HepG2 (cell line): ENCODE measurements at regions not wholly inside any gene's neighbourhood (a gene's known extent, or its start where the extent isn't known, plus 50 kb on each side); places are given as distances from the start of the nearest gene placed in this dataset.

Experiments used
- ATAC-seq: fragments of 200-7000 bp; cut with Tn5 transposase; 3 replicates; pipeline ENCODE4 v1.9.1; 2020; ENCODE audit warnings: mild to moderate bottlenecking, moderate library complexity
- BruUV-seq: library from RNA; stranded (reverse); fragments of 400-500 nt; replicated peaks from 2 replicates; lab custom pipeline; 2021; lab: Mats Ljungman, UMichigan
- CTCF ChIA-PET: fragments of 300-600 bp; formaldehyde crosslinking; extraction: SDS; loops from one replicate; lab custom pipeline; 2021; ENCODE audit warnings: low total read pairs, inconsistent platforms, low intra/inter-chr PET ratio; lab: Yijun Ruan, JAX
- POLR2A ChIA-PET: fragments of 350-600 bp; sonication (Branson Sonifier 250); formaldehyde crosslinking; loops from one replicate; lab custom pipeline; 2020; ENCODE audit warnings: antibody characterized with exemption, inconsistent platforms; lab: Yijun Ruan, JAX
- DNase-seq: peaks from one replicate; pipeline ENCODE4 v3.0.0-alpha.2; 2015; ENCODE audit warnings: low spot score
- FAIRE-seq: peaks from 3 replicates; lab custom pipeline; 2011; peaks lifted over from hg19 to GRCh38; lab: Jason Lieb, UNC
- H2AFZ ChIP-seq: one replicate; pipeline ENCODE4 v1.6.1; 2011; ENCODE audit warnings: low read length, inconsistent platforms
- H3K27ac ChIP-seq: fragments of 300-600 bp; 3 replicates; pipeline ENCODE4 v1.8.0; 2011; ENCODE audit warnings: mixed run types, mild to moderate bottlenecking, mixed read lengths, low read length, inconsistent platforms; ENCODE audit not compliant: insufficient read depth; ENCODE audit errors: extremely low read length
- H3K27me3 ChIP-seq, 2 experiments: fragments of 200-600 bp in 1 of 2; 2 replicates in 1 of 2; 3 replicates in 1 of 2; pipeline versions ENCODE4 v1.6.0 to v1.8.0; 2011; ENCODE audit warnings: low read length in 2 of 2, mild to moderate bottlenecking in 2 of 2, moderate library complexity in 2 of 2, inconsistent platforms in 1 of 2; ENCODE audit not compliant: insufficient read depth in 2 of 2, control insufficient read depth in 1 of 2
- H3K36me3 ChIP-seq, 2 experiments: fragments of 200-600 bp in 1 of 2; replicated peaks in 1 of 2; 2 replicates in 1 of 2; 3 replicates in 1 of 2; pipeline versions ENCODE4 v1.5.1 to v1.8.0; 2011; ENCODE audit warnings: low read length in 2 of 2, inconsistent platforms in 1 of 2; ENCODE audit not compliant: insufficient read depth in 2 of 2, control insufficient read depth in 1 of 2
- H3K4me1 ChIP-seq: 2 replicates; pipeline ENCODE4 v1.5.1; 2012; ENCODE audit warnings: low read length, inconsistent platforms; ENCODE audit not compliant: insufficient read depth
- H3K4me2 ChIP-seq: 2 replicates; pipeline ENCODE4 v1.6.0; 2011; ENCODE audit warnings: low read depth, low read length, inconsistent platforms
- H3K4me3 ChIP-seq, 3 experiments: fragments of 200-600 bp in 1 of 3; sonication (generic), shearing (Covaris generic) in 1 of 3; replicated peaks in 1 of 3; 2 replicates each; pipeline ENCODE4 v1.5.1; 2011 to 2016; ENCODE audit warnings: low read length in 3 of 3, inconsistent platforms in 2 of 3, low read depth in 2 of 3, mild to moderate bottlenecking in 2 of 3, control low read depth in 1 of 3, mixed read lengths in 1 of 3; ENCODE audit not compliant: insufficient read depth in 1 of 3
- H3K79me2 ChIP-seq: one replicate; pipeline ENCODE4 v1.6.1; 2011; ENCODE audit warnings: low read length, inconsistent platforms; ENCODE audit not compliant: insufficient read depth
- H3K9ac ChIP-seq: 2 replicates; pipeline ENCODE4 v1.6.0; 2011; ENCODE audit warnings: mild to moderate bottlenecking, low read depth, low read length, inconsistent platforms; ENCODE audit not compliant: insufficient read depth
- H3K9me3 ChIP-seq: 2 replicates; pipeline ENCODE4 v1.5.1; 2012; ENCODE audit warnings: mild to moderate bottlenecking, low read length
- H4K20me1 ChIP-seq: 2 replicates; pipeline ENCODE4 v1.6.0; 2011; ENCODE audit warnings: inconsistent platforms, mild to moderate bottlenecking, low read length, moderate library complexity; ENCODE audit not compliant: insufficient read depth
- ELF1 ChIP-seq: sonication (generic); formaldehyde crosslinking; IDR thresholded peaks from 2 replicates; pipeline ENCODE4 v1.4.0; 2020; ENCODE audit warnings: missing genetic modification reagents
- ETV6 ChIP-seq: sonication (generic); formaldehyde crosslinking; conservative IDR thresholded peaks from 2 replicates; pipeline ENCODE4 v1.4.0; 2020; ENCODE audit warnings: missing genetic modification reagents
- NAIF1 ChIP-seq: sonication (generic); formaldehyde crosslinking; IDR thresholded peaks from 2 replicates; pipeline ENCODE4 v1.5.0; 2020; ENCODE audit warnings: mild to moderate bottlenecking, missing genetic modification reagents, borderline replicate concordance
- NKX3-1 ChIP-seq: sonication (generic); formaldehyde crosslinking; IDR thresholded peaks from 2 replicates; pipeline ENCODE4 v1.5.0; 2020; ENCODE audit warnings: missing genetic modification reagents
- ZFX ChIP-seq: sonication (generic); formaldehyde crosslinking; IDR thresholded peaks from 2 replicates; pipeline ENCODE4 v1.4.0; 2020; ENCODE audit warnings: mild to moderate bottlenecking, low read depth, missing genetic modification reagents, moderate library complexity
- ZNF510 ChIP-seq: sonication (generic); formaldehyde crosslinking; IDR thresholded peaks from 2 replicates; pipeline ENCODE4 v1.4.0; 2020; ENCODE audit warnings: low read depth, mild to moderate bottlenecking, missing genetic modification reagents
- ZNF674 ChIP-seq: sonication (generic); formaldehyde crosslinking; IDR thresholded peaks from 2 replicates; pipeline ENCODE4 v1.5.0; 2020; ENCODE audit warnings: low read depth, mild to moderate bottlenecking, missing genetic modification reagents
- ZNF790 ChIP-seq: sonication (generic); formaldehyde crosslinking; IDR thresholded peaks from 2 replicates; pipeline ENCODE4 v1.8.0; 2022; ENCODE audit warnings: missing genetic modification reagents, mild to moderate bottlenecking, borderline replicate concordance
- whole genome bisulfite sequencing: methylation state at CpG from one replicate; pipeline ENCODE4 v1.1.6; 2017; ENCODE audit warnings: low lambda C conversion rate; 5-methylcytosine and 5-hydroxymethylcytosine counted together
- in situ Hi-C: cut with HindIII; loops from 2 replicates; pipeline ENCODE4 v1.10.0; 2017; ENCODE audit warnings: low pct_unique_long_range_greater_than_20kb; ENCODE audit not compliant: extremely low pct_ligation_motif_present
- intact Hi-C: fragments of 100-400 bp; cut with micrococcal nuclease; formaldehyde crosslinking; loops from one replicate; pipeline ENCODE4 v1.10.0; 2022; ENCODE audit not compliant: unreplicated experiment
- TF ChIP-seq, protein P1 (sequence below): sonication (generic); formaldehyde crosslinking; IDR thresholded peaks from 2 replicates; pipeline ENCODE4 v1.5.0; 2020; ENCODE audit warnings: mild to moderate bottlenecking, low read depth, missing genetic modification reagents, borderline replicate concordance
- TF ChIP-seq, protein P2 (sequence below): sonication (generic); formaldehyde crosslinking; IDR thresholded peaks from 2 replicates; pipeline ENCODE4 v1.5.0; 2020; ENCODE audit warnings: missing genetic modification reagents
- TF ChIP-seq, protein P3 (sequence below), 2 experiments: sonication (generic) in 1 of 2; formaldehyde crosslinking in 1 of 2; IDR thresholded peaks; 2 replicates each; pipeline versions ENCODE4 v1.4.0 to v1.6.1; 2018 to 2020; ENCODE audit warnings: missing genetic modification reagents in 2 of 2, borderline replicate concordance in 1 of 2, low read depth in 1 of 2, mild to moderate bottlenecking in 1 of 2, missing biosample characterization in 1 of 2

DNA sequence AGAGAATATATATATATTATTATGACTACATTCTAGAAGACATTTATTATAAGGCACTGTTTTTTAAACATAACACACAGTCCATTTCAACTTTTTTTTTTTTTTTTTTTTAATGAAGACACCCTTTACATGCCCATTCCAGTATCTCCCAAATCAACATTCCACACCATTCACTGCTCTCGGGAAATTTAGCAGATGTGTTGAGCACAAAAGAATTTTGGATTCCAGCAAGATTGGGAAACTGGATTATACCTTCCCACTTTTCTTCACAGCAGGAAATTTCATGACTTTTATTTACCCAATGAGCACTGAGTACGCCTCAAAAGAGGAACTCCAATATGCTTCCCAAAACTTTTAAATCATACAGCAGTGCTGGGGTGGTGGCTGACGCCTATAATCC is 333.6 kb upstream of the DAB2 start (continued):
- no peak for TF ChIP-seq NAIF1
- TF ChIP-seq, protein P1, sequence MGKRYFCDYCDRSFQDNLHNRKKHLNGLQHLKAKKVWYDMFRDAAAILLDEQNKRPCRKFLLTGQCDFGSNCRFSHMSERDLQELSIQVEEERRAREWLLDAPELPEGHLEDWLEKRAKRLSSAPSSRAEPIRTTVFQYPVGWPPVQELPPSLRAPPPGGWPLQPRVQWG = no peak
- TF ChIP-seq ETV6 (CRISPR knock-in tag) = no peak
- no peak for TF ChIP-seq ZNF510 (CRISPR knock-in tag)
- no peak for TF ChIP-seq ELF1 (CRISPR knock-in tag)
- TF ChIP-seq, protein P2, sequence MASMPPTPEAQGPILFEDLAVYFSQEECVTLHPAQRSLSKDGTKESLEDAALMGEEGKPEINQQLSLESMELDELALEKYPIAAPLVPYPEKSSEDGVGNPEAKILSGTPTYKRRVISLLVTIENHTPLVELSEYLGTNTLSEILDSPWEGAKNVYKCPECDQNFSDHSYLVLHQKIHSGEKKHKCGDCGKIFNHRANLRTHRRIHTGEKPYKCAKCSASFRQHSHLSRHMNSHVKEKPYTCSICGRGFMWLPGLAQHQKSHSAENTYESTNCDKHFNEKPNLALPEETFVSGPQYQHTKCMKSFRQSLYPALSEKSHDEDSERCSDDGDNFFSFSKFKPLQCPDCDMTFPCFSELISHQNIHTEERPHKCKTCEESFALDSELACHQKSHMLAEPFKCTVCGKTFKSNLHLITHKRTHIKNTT (CRISPR knock-in tag) = no peak
- TF ChIP-seq NKX3-1 (CRISPR knock-in tag) = no peak

DNA sequence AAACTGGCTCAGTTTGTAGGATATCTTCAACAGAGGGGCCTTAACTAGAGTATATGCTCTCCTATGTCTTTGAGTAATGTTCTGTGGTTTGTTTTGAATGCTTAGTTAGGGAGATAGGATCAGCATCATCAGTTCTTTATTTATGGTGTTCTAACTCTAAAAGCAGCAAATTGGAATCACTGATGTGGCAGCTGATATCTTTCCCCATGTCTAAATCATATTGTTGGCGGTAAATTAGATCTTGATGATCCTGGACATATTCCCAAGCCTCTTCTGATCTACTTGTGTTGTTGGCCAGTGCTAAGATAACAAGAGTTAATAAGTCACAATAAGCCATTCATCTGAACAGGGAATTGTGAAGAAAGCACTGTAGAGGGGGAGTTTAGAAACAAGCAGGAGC is 332.4 kb upstream of the DAB2 start:
- CTCF ChIA-PET = no interaction called here
- Histone ChIP-seq H3K9me3 (no peaks in the 10 kb centered on the region), H4K20me1 (no peaks in the 10 kb centered on the region), H3K9ac (no peak overlapping the region), H2AFZ (no peak overlapping the region), H3K4me3 (no peak overlapping the region), H3K27me3 (no peaks in the 10 kb centered on the region), H3K36me3 (no peaks in the 10 kb centered on the region), H3K79me2 (no peaks in the 10 kb centered on the region), H3K4me2 (no peak overlapping the region), H3K27ac (no peak overlapping the region), H3K4me1 (no peaks in the 10 kb centered on the region)
- no peak for TF ChIP-seq ZFX (CRISPR knock-in tag)
- no peak for TF ChIP-seq ZNF790 (CRISPR knock-in tag)
- TF ChIP-seq, protein P3, sequence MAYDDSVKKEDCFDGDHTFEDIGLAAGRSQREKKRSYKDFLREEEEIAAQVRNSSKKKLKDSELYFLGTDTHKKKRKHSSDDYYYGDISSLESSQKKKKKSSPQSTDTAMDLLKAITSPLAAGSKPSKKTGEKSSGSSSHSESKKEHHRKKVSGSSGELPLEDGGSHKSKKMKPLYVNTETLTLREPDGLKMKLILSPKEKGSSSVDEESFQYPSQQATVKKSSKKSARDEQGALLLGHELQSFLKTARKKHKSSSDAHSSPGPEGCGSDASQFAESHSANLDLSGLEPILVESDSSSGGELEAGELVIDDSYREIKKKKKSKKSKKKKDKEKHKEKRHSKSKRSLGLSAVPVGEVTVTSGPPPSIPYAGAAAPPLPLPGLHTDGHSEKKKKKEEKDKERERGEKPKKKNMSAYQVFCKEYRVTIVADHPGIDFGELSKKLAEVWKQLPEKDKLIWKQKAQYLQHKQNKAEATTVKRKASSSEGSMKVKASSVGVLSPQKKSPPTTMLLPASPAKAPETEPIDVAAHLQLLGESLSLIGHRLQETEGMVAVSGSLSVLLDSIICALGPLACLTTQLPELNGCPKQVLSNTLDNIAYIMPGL (CRISPR knock-in tag; IDR thresholded peaks at IDR 0.05; ENCODE audit: borderline replicate concordance in 1 of 2, low read depth in 1 of 2) = no peak
- TF ChIP-seq ZNF674 = no peak
- ATAC-seq = no peak
- WGBS = 33% methylated on average over 1 of the region's 1 CpG
- no peak for FAIRE-seq
- BruUV-seq = no TSS peak
- intact Hi-C loops (no loop called here), in situ Hi-C loops (no loop called here)
- no peak for DNase-seq
- POLR2A ChIA-PET = no interaction called here
